HCT116 (cell line): ENCODE measurements at regions not wholly inside any gene's neighbourhood (a gene's known extent, or its start where the extent isn't known, plus 50 kb on each side); places are given as distances from the start of the nearest gene placed in this dataset.

Experiments used
- ATAC-seq: fragments of 200-7000 bp; cut with Tn5 transposase; 2 replicates; pipeline ENCODE4 v1.9.1; 2020; ENCODE audit warnings: mild to moderate bottlenecking, moderate library complexity
- BruUV-seq: library from RNA; stranded (reverse); fragments of 400-500 nt; replicated peaks from 2 replicates; lab custom pipeline; 2021; lab: Mats Ljungman, UMichigan
- CTCF ChIA-PET: fragments of 300-600 bp; sonication (Branson Sonifier 250); formaldehyde crosslinking; loops from one replicate; lab custom pipeline; 2021; ENCODE audit warnings: antibody characterized with exemption; lab: Charles Lee
- POLR2A ChIA-PET: fragments of 300-600, 350-600 bp; sonication (Branson Sonifier 250); formaldehyde crosslinking; loops from one replicate; lab custom pipeline; 2021; ENCODE audit warnings: antibody characterized with exemption; lab: Charles Lee
- RAD21 ChIA-PET, 2 experiments: fragments of 300-600 bp; sonication (Branson Sonifier 250); formaldehyde crosslinking; loops; one replicate each; lab custom pipeline; 2023; ENCODE audit warnings: low total read pairs in 2 of 2; ENCODE audit not compliant: uncharacterized antibody in 2 of 2, unreplicated experiment in 2 of 2, low non-redundant PET in 1 of 2; lab: Charles Lee
- DNase-seq: peaks from one replicate; pipeline ENCODE4 v3.0.0-alpha.2; 2010; ENCODE audit warnings: low read depth, low spot score
- H2AFZ ChIP-seq: fragments of 200-600 bp; shearing (Covaris generic), sonication (generic); 2 replicates; pipeline ENCODE4 v1.6.1; 2017; ENCODE audit warnings: low read depth, mixed run types, mixed read lengths, antibody characterized with exemption, low read length; ENCODE audit not compliant: poor library complexity, severe bottlenecking
- H3K27ac ChIP-seq: 2 replicates; pipeline ENCODE4 v1.5.1; 2012; ENCODE audit warnings: low read depth, low read length
- H3K27me3 ChIP-seq: fragments of 200-600 bp; sonication (generic); 2 replicates; pipeline ENCODE4 v1.6.1; 2016; ENCODE audit warnings: mixed run types, low read length, mixed read lengths; ENCODE audit not compliant: insufficient read depth
- H3K36me3 ChIP-seq, 2 experiments: fragments of 200-500 bp in 1 of 2; fragments of 200-600 bp in 1 of 2; sonication (Bioruptor generic) in 1 of 2; sonication (generic) in 1 of 2; 2 replicates each; pipeline versions ENCODE4 v1.5.1 to v1.6.1; 2014 to 2016; ENCODE audit warnings: low read length in 2 of 2, inconsistent platforms in 1 of 2, mixed read lengths in 1 of 2, mixed run types in 1 of 2; ENCODE audit not compliant: insufficient read depth in 2 of 2, control insufficient read depth in 1 of 2
- H3K4me1 ChIP-seq, 2 experiments: fragments of 200-600 bp in 1 of 2; sonication (generic) in 1 of 2; 2 replicates each; pipeline versions ENCODE4 v1.5.1 to v1.6.1; 2012 to 2017; ENCODE audit warnings: low read length in 2 of 2, inconsistent platforms in 1 of 2, mild to moderate bottlenecking in 1 of 2, mixed read lengths in 1 of 2, mixed run types in 1 of 2, moderate library complexity in 1 of 2; ENCODE audit not compliant: insufficient read depth in 2 of 2, control insufficient read depth in 1 of 2
- H3K4me2 ChIP-seq: fragments of 200-600 bp; sonication (generic); 2 replicates; pipeline ENCODE4 v1.6.1; 2017; ENCODE audit warnings: mixed run types, low read length, mixed read lengths
- H3K4me3 ChIP-seq, 2 experiments: fragments of 200-600 bp in 1 of 2; sonication (generic) in 1 of 2; replicated peaks in 1 of 2; 2 replicates each; pipeline ENCODE4 v1.5.1; 2011 to 2016; ENCODE audit warnings: low read length in 2 of 2, control low read depth in 1 of 2, low read depth in 1 of 2, mild to moderate bottlenecking in 1 of 2, mixed read lengths in 1 of 2, mixed run types in 1 of 2
- H3K79me2 ChIP-seq: fragments of 200-600 bp; sonication (generic); 2 replicates; pipeline ENCODE4 v1.6.1; 2017; ENCODE audit warnings: mild to moderate bottlenecking, mixed run types, low read length, moderate library complexity, mixed read lengths; ENCODE audit not compliant: insufficient read depth
- H3K9ac ChIP-seq: fragments of 200-600 bp; sonication (generic); 2 replicates; pipeline ENCODE4 v1.6.1; 2016; ENCODE audit warnings: low read length, mixed read lengths
- H3K9me2 ChIP-seq: fragments of 200-600 bp; sonication (generic), shearing (Covaris generic); 2 replicates; pipeline ENCODE4 v1.6.1; 2017; ENCODE audit warnings: mixed run types, mild to moderate bottlenecking, moderate library complexity; ENCODE audit not compliant: insufficient read depth
- H3K9me3 ChIP-seq, 2 experiments: fragments of 200-500 bp in 1 of 2; fragments of 200-600 bp in 1 of 2; sonication (Bioruptor generic) in 1 of 2; sonication (generic) in 1 of 2; 2 replicates each; pipeline ENCODE4 v1.6.1; 2014 to 2017; ENCODE audit warnings: low read length in 2 of 2, mixed read lengths in 2 of 2, inconsistent platforms in 1 of 2, low read depth in 1 of 2, mild to moderate bottlenecking in 1 of 2, mixed run types in 1 of 2, moderate library complexity in 1 of 2; ENCODE audit not compliant: control insufficient read depth in 1 of 2, insufficient read depth in 1 of 2
- H4K20me1 ChIP-seq: fragments of 200-600 bp; sonication (generic), shearing (Covaris generic); 2 replicates; pipeline ENCODE4 v1.6.1; 2017; ENCODE audit warnings: mixed run types, mild to moderate bottlenecking, moderate library complexity; ENCODE audit not compliant: insufficient read depth
- CBX3 ChIP-seq: IDR thresholded peaks from 2 replicates; pipeline ENCODE4 v1.6.1; 2012; ENCODE audit warnings: low read depth
- CEBPB ChIP-seq: IDR thresholded peaks from 2 replicates; pipeline ENCODE4 v1.6.1; 2012; ENCODE audit warnings: low read depth
- CTCF ChIP-seq, 3 experiments: fragments of 200-600 bp in 1 of 3; sonication (generic) in 1 of 3; IDR thresholded peaks in 2 of 3; conservative IDR thresholded peaks in 1 of 3; 2 replicates each; pipeline ENCODE4 v1.5.1; 2012 to 2017; ENCODE audit warnings: low read depth in 2 of 3, low read length in 2 of 3, antibody characterized with exemption in 1 of 3, borderline replicate concordance in 1 of 3, control low read depth in 1 of 3, mild to moderate bottlenecking in 1 of 3, mixed read lengths in 1 of 3, mixed run types in 1 of 3, moderate library complexity in 1 of 3; ENCODE audit not compliant: insufficient read depth in 1 of 3
- EGR1 ChIP-seq: IDR thresholded peaks from 2 replicates; pipeline ENCODE4 v1.6.1; 2012; ENCODE audit warnings: low read depth
- ELF1 ChIP-seq: IDR thresholded peaks from 2 replicates; pipeline ENCODE4 v1.6.1; 2012; ENCODE audit warnings: low read depth, borderline replicate concordance
- EZH2 ChIP-seq: fragments of 200-600 bp; sonication (generic); IDR thresholded peaks from 2 replicates; pipeline ENCODE4 v1.6.1; 2017; ENCODE audit warnings: antibody characterized with exemption, mixed run types
- EZH2phosphoT487 ChIP-seq: fragments of 200-600 bp; IDR thresholded peaks from 2 replicates; pipeline ENCODE4 v1.6.1; 2018; ENCODE audit warnings: antibody characterized with exemption, borderline replicate concordance
- JUND ChIP-seq: IDR thresholded peaks from 2 replicates; pipeline ENCODE4 v1.6.1; 2012
- MAX ChIP-seq: IDR thresholded peaks from 2 replicates; pipeline ENCODE4 v1.6.1; 2012
- POLR2AphosphoS5 ChIP-seq: IDR thresholded peaks from 2 replicates; pipeline ENCODE4 v1.6.1; 2011; ENCODE audit warnings: mild to moderate bottlenecking, low read depth, low read length, moderate library complexity
- RAD21 ChIP-seq: IDR thresholded peaks from 2 replicates; pipeline ENCODE4 v1.6.1; 2012; ENCODE audit warnings: low read depth, mild to moderate bottlenecking
- REST ChIP-seq: IDR thresholded peaks from 2 replicates; pipeline ENCODE4 v1.6.1; 2012; ENCODE audit warnings: low read depth
- SIN3A ChIP-seq: IDR thresholded peaks from 2 replicates; pipeline ENCODE4 v1.6.1; 2012; ENCODE audit warnings: low read depth
- SRF ChIP-seq: IDR thresholded peaks from 2 replicates; pipeline ENCODE4 v1.6.1; 2012; ENCODE audit warnings: low read depth
- YY1 ChIP-seq: IDR thresholded peaks from 2 replicates; pipeline ENCODE4 v1.6.1; 2011; ENCODE audit warnings: low read length, low read depth, moderate library complexity, mild to moderate bottlenecking; ENCODE audit not compliant: insufficient replicate concordance; ENCODE audit errors: extremely low read depth
- ZBTB33 ChIP-seq: IDR thresholded peaks from 2 replicates; pipeline ENCODE4 v1.6.1; 2011; ENCODE audit warnings: mild to moderate bottlenecking, low read length, moderate library complexity; ENCODE audit not compliant: insufficient replicate concordance; ENCODE audit errors: extremely low read depth
- ZFX ChIP-seq: fragments of 450-650 bp; IDR thresholded peaks from 2 replicates; pipeline ENCODE4 v1.6.1; 2017
- ZNF274 ChIP-seq: fragments of 200-500 bp; sonication (Bioruptor generic); IDR thresholded peaks from 2 replicates; pipeline ENCODE4 v1.6.1; 2014; ENCODE audit warnings: mild to moderate bottlenecking, low read depth, low read length, inconsistent platforms
- intact Hi-C: fragments of 100-400 bp; cut with micrococcal nuclease; formaldehyde crosslinking; loops from 2 replicates; pipeline ENCODE4 v1.10.0; 2022

- Histone ChIP-seq H3K4me1 (peaks cover 0 to 7% of the 10 kb centered on the region in 2 experiments; a peak in 1 of 4 replicates), H3K4me2 (no peak overlapping the region), H3K9ac (no peak overlapping the region), H3K27ac (no peak overlapping the region), H3K9me3 (no peaks in the 10 kb centered on the region), H3K79me2 (no peaks in the 10 kb centered on the region), H2AFZ (no peak overlapping the region), H3K9me2 (no peaks in the 10 kb centered on the region), H3K36me3 (no peaks in the 10 kb centered on the region), H3K27me3 (peaks cover 4% of the 10 kb centered on the region), H4K20me1 (no peaks in the 10 kb centered on the region), H3K4me3 (no peak overlapping the region)
- ChIA-PET RAD21 (no interaction called here), POLR2A (no interaction called here), CTCF (no interaction called here)
- intact Hi-C loops, result no loop called here
- TF ChIP-seq CEBPB (no peak), POLR2AphosphoS5 (no peak), CBX3 (no peak), ZBTB33 (no peak), MAX (no peak), REST (no peak), YY1 (no peak), ZFX (no peak), RAD21 (no peak), CTCF (IDR thresholded peaks at IDR 0.05 in 2 of 3, conservative IDR thresholded peaks at IDR 0.05 in 1 of 3; ENCODE audit: borderline replicate concordance in 1 of 3, insufficient read depth in 1 of 3, low read depth in 2 of 3, low read length in 2 of 3) (no peak), JUND (no peak), SRF (no peak), ELF1 (no peak), EGR1 (no peak), ZNF274 (no peak), EZH2 (no peak), EZH2phosphoT487 (no peak), SIN3A (no peak)
- BruUV-seq, result no TSS peak
- DNase-seq (no peak), ATAC-seq (no peak)
These were observed 97.2 kb upstream of the SFSWAP start for GRCh38 chr12:131613678-131614077.
